Panc1 (cell line): ENCODE measurements at regions not wholly inside any gene's neighbourhood (a gene's known extent, or its start where the extent isn't known, plus 50 kb on each side); places are given as distances from the start of the nearest gene placed in this dataset.

Experiments
- ATAC-seq: fragments of 200-7000 bp; cut with Tn5 transposase; 2 replicates; pipeline ENCODE4 v1.9.1; 2020; ENCODE audit warnings: mild to moderate bottlenecking, moderate library complexity
- BruUV-seq: library from RNA; stranded (reverse); fragments of 400-500 nt; replicated peaks from 2 replicates; lab custom pipeline; 2021; lab: Mats Ljungman, UMichigan
- CTCF ChIA-PET: fragments of 300-600 bp; sonication (Branson Sonifier 250); formaldehyde crosslinking; loops from one replicate; lab custom pipeline; 2022; ENCODE audit warnings: antibody characterized with exemption; lab: Charles Lee
- POLR2A ChIA-PET: fragments of 300-600 bp; sonication (Branson Sonifier 250); formaldehyde crosslinking; loops from one replicate; lab custom pipeline; 2022; ENCODE audit warnings: antibody characterized with exemption; lab: Charles Lee
- DNase-seq: peaks from one replicate; pipeline ENCODE4 v3.0.0-alpha.2; 2010; ENCODE audit warnings: low read depth, low spot score
- H3K27ac ChIP-seq: 2 replicates; pipeline ENCODE4 v1.5.1; 2011; ENCODE audit warnings: mild to moderate bottlenecking, low read length, inconsistent platforms
- H3K27me3 ChIP-seq: fragments of 200-500 bp; sonication (Bioruptor generic); 2 replicates; pipeline ENCODE4 v1.6.0; 2014; ENCODE audit warnings: low read length, inconsistent platforms; ENCODE audit not compliant: control insufficient read depth, insufficient read depth
- H3K36me3 ChIP-seq: fragments of 200-500 bp; sonication (Bioruptor generic); 2 replicates; pipeline ENCODE4 v1.5.1; 2014; ENCODE audit warnings: inconsistent platforms, mild to moderate bottlenecking, low read length, moderate library complexity; ENCODE audit not compliant: control insufficient read depth, insufficient read depth
- H3K4me1 ChIP-seq: 2 replicates; pipeline ENCODE4 v1.5.1; 2011; ENCODE audit warnings: inconsistent platforms, mild to moderate bottlenecking, low read length, moderate library complexity; ENCODE audit not compliant: control insufficient read depth, insufficient read depth
- H3K4me3 ChIP-seq, 2 experiments: 2 replicates each; pipeline ENCODE4 v1.5.1; 2011 to 2012; ENCODE audit warnings: low read depth in 2 of 2, low read length in 2 of 2, mild to moderate bottlenecking in 2 of 2, inconsistent platforms in 1 of 2, moderate library complexity in 1 of 2
- H3K9me3 ChIP-seq: fragments of 200-500 bp; sonication (Bioruptor generic); 2 replicates; pipeline ENCODE4 v1.5.1; 2014; ENCODE audit warnings: low read depth, mild to moderate bottlenecking, inconsistent platforms, low read length, moderate library complexity; ENCODE audit not compliant: control insufficient read depth, insufficient read depth
- POLR2AphosphoS5 ChIP-seq: IDR thresholded peaks from 2 replicates; pipeline ENCODE4 v1.6.1; 2012; ENCODE audit warnings: mild to moderate bottlenecking, low read depth, low read length, moderate library complexity
- SIN3A ChIP-seq: IDR thresholded peaks from 2 replicates; pipeline ENCODE4 v1.6.1; 2012; ENCODE audit warnings: low read depth, mild to moderate bottlenecking, low read length, moderate library complexity, borderline replicate concordance; ENCODE audit not compliant: insufficient read depth
- TCF7L2 ChIP-seq: IDR thresholded peaks from 2 replicates; pipeline ENCODE4 v1.6.1; 2011; ENCODE audit warnings: mild to moderate bottlenecking, low read depth, low read length, inconsistent platforms
- in situ Hi-C: cut with HindIII; loops from 2 replicates; pipeline ENCODE4 v1.10.0; 2016; ENCODE audit warnings: low sequenced_read_pairs, low pct_unique_long_range_greater_than_20kb
- intact Hi-C: fragments of 100-400 bp; cut with micrococcal nuclease; formaldehyde crosslinking; loops from one replicate; pipeline ENCODE4 v1.10.0; 2022; ENCODE audit not compliant: unreplicated experiment
- TF ChIP-seq, protein P1 (sequence below), 2 experiments: IDR thresholded peaks; 2 replicates each; pipeline ENCODE4 v1.6.1; 2011 to 2012; ENCODE audit warnings: low read depth in 2 of 2, control low read depth in 1 of 2, low read length in 1 of 2, mild to moderate bottlenecking in 1 of 2, moderate library complexity in 1 of 2; ENCODE audit not compliant: insufficient read depth in 1 of 2
- TF ChIP-seq, protein P2 (sequence below): fragments of 450-650 bp; IDR thresholded peaks from 2 replicates; pipeline ENCODE4 v1.5.1; 2017; ENCODE audit warnings: mild to moderate bottlenecking

GRCh38 chr17:77577491-77577890, 381.0 kb upstream of the TNRC6C start:
- H3K9me3 ChIP-seq: no peaks in the 10 kb centered on the region
- CTCF ChIA-PET: no interaction called here
- no peaks in the 10 kb centered on the region for H3K27me3 ChIP-seq
- BruUV-seq: no TSS peak
- H3K27ac ChIP-seq: no peak overlapping the region
- in situ Hi-C loops: no loop called here
- no peak for ATAC-seq
- H3K36me3 ChIP-seq: no peaks in the 10 kb centered on the region
- no peak overlapping the region for H3K4me3 ChIP-seq
- DNase-seq: no peak
- intact Hi-C loops: no loop called here
- TF ChIP-seq SIN3A (no peak), POLR2AphosphoS5 (no peak), TCF7L2 (no peak)
- TF ChIP-seq, protein P1, sequence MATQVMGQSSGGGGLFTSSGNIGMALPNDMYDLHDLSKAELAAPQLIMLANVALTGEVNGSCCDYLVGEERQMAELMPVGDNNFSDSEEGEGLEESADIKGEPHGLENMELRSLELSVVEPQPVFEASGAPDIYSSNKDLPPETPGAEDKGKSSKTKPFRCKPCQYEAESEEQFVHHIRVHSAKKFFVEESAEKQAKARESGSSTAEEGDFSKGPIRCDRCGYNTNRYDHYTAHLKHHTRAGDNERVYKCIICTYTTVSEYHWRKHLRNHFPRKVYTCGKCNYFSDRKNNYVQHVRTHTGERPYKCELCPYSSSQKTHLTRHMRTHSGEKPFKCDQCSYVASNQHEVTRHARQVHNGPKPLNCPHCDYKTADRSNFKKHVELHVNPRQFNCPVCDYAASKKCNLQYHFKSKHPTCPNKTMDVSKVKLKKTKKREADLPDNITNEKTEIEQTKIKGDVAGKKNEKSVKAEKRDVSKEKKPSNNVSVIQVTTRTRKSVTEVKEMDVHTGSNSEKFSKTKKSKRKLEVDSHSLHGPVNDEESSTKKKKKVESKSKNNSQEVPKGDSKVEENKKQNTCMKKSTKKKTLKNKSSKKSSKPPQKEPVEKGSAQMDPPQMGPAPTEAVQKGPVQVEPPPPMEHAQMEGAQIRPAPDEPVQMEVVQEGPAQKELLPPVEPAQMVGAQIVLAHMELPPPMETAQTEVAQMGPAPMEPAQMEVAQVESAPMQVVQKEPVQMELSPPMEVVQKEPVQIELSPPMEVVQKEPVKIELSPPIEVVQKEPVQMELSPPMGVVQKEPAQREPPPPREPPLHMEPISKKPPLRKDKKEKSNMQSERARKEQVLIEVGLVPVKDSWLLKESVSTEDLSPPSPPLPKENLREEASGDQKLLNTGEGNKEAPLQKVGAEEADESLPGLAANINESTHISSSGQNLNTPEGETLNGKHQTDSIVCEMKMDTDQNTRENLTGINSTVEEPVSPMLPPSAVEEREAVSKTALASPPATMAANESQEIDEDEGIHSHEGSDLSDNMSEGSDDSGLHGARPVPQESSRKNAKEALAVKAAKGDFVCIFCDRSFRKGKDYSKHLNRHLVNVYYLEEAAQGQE (IDR thresholded peaks at IDR 0.05; ENCODE audit: insufficient read depth in 1 of 2, low read depth in 2 of 2, low read length in 1 of 2): no peak
- TF ChIP-seq, protein P2, sequence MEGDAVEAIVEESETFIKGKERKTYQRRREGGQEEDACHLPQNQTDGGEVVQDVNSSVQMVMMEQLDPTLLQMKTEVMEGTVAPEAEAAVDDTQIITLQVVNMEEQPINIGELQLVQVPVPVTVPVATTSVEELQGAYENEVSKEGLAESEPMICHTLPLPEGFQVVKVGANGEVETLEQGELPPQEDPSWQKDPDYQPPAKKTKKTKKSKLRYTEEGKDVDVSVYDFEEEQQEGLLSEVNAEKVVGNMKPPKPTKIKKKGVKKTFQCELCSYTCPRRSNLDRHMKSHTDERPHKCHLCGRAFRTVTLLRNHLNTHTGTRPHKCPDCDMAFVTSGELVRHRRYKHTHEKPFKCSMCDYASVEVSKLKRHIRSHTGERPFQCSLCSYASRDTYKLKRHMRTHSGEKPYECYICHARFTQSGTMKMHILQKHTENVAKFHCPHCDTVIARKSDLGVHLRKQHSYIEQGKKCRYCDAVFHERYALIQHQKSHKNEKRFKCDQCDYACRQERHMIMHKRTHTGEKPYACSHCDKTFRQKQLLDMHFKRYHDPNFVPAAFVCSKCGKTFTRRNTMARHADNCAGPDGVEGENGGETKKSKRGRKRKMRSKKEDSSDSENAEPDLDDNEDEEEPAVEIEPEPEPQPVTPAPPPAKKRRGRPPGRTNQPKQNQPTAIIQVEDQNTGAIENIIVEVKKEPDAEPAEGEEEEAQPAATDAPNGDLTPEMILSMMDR: no peak
- POLR2A ChIA-PET: no interaction called here
- no peaks in the 10 kb centered on the region for H3K4me1 ChIP-seq

DNA sequence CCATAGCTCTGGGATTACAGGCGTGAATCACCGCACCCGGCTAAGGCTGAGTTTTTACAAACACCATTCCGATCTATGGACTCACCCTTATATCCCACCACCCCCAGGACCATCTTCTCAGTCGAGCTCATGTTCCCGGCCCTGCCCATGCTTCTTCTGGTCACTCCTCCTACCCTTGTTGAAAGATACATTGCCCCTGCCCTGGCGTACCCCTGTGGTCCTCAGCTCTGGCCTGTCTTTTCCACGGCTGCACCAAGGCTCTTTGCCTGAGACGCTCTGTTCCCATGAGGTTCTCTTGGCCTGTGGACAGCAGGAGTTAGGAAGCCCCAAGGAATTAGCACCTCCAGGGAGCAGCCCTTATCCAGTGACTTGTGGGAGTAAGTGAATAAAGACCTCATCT, 379.4 kb upstream of the TNRC6C start:
- Histone ChIP-seq H3K27ac (no peak overlapping the region), H3K4me3 (no peak overlapping the region), H3K27me3 (no peaks in the 10 kb centered on the region), H3K9me3 (no peaks in the 10 kb centered on the region), H3K4me1 (no peaks in the 10 kb centered on the region), H3K36me3 (no peaks in the 10 kb centered on the region)
- ATAC-seq: no peak
- TF ChIP-seq SIN3A: no peak
- no peak for TF ChIP-seq TCF7L2
- TF ChIP-seq, protein P2: no peak
- TF ChIP-seq, protein P1 (IDR thresholded peaks at IDR 0.05; ENCODE audit: insufficient read depth in 1 of 2, low read depth in 2 of 2, low read length in 1 of 2): no peak
- TF ChIP-seq POLR2AphosphoS5: no peak
- ChIA-PET POLR2A (no interaction called here), CTCF (no interaction called here)
- no TSS peak for BruUV-seq
- DNase-seq: no peak
- in situ Hi-C loops: no loop called here
- intact Hi-C loops: no loop called here
